HUES64 (cell line): ENCODE measurements at regions not wholly inside any gene's neighbourhood (a gene's known extent, or its start where the extent isn't known, plus 50 kb on each side); places are given as distances from the start of the nearest gene placed in this dataset.
"Not testable (repeated sequence)": the region's sequence is repeated elsewhere in the genome, so short reads cannot be mapped to it uniquely, and the experiment has no call there.

Experiments used
- H3K27ac ChIP-seq: 2 replicates; pipeline ENCODE4 v1.7.0; 2013; ENCODE audit warnings: low read depth, low read length, inconsistent platforms
- H3K27me3 ChIP-seq: 2 replicates; pipeline ENCODE4 v1.6.1; 2013; ENCODE audit warnings: mild to moderate bottlenecking, low read length; ENCODE audit not compliant: insufficient read depth
- H3K36me3 ChIP-seq: 2 replicates; pipeline ENCODE4 v1.6.1; 2013; ENCODE audit warnings: mild to moderate bottlenecking, low read length; ENCODE audit not compliant: insufficient read depth
- H3K4me1 ChIP-seq: 2 replicates; pipeline ENCODE4 v1.6.1; 2013; ENCODE audit warnings: mild to moderate bottlenecking, low read length, moderate library complexity; ENCODE audit not compliant: insufficient read depth
- H3K4me3 ChIP-seq: 2 replicates; pipeline ENCODE4 v1.5.1; 2013; ENCODE audit warnings: mild to moderate bottlenecking, low read length, moderate library complexity
- H3K9ac ChIP-seq: 2 replicates; pipeline ENCODE4 v1.6.1; 2013; ENCODE audit warnings: mild to moderate bottlenecking, low read depth, low read length
- H3K9me3 ChIP-seq: 2 replicates; pipeline ENCODE4 v1.6.1; 2013; ENCODE audit warnings: low read depth, low read length; ENCODE audit not compliant: insufficient read depth
- WGBS: fragments of 150-250, 120-280 bp; methylation state at CpG from one replicate; pipeline ENCODE4 v1.1.7; 2013; ENCODE audit warnings: missing lambda C conversion rate; 5-methylcytosine and 5-hydroxymethylcytosine counted together

DNA sequence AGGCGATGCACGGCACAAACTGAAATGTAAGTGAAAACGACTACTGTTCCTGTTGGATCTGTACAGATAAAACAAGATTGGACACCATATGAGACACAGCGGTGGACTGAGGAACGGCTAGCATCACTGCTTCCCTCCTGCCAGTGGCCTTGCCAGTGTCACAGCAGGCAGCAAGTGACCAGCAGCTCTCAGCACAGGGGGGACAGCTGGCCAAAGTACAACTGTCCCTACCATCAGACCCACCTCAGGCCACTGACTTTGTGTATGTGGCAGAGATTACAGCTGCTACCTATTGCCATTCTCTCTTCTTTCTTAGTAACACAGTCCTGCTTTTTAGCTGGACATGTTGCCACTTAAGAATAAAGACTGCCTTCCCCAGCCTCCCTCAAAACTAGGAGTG, 80.0 kb upstream of the SLC66A3 start:
- Histone ChIP-seq H3K9me3 (no peaks in the 10 kb centered on the region), H3K4me3 (no peak overlapping the region), H3K4me1 (peaks cover 13% of the 10 kb centered on the region; the same call in 1 of the 2 replicates), H3K36me3 (no peaks in the 10 kb centered on the region), H3K27ac (no peak overlapping the region), H3K27me3 (no peaks in the 10 kb centered on the region), H3K9ac (no peak overlapping the region)
- 92% methylated on average over 5 of the region's 5 CpGs for WGBS

DNA sequence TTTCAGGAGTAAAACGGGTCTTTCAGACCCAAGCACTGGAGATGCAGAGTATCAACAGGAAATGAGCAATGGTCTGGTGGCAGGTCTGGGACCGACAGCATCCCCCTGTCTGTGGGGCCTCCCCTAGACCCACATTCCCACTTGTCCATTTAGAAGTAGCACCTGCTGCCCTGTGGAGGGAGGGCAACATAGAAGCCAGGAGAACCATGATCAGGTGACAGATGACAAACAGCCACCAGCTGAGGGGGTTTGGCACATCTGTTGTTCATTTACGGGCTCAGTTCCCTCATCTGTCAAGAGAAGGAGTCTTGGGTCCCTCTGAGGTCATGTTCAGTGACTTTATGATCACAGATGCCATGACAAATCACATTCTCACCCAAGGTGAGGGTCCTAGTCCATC, 77.9 kb upstream of the SLC66A3 start:
- H3K9me3 ChIP-seq, result no peaks in the 10 kb centered on the region
- no peaks in the 10 kb centered on the region for H3K36me3 ChIP-seq
- H3K27me3 ChIP-seq, result no peaks in the 10 kb centered on the region
- H3K9ac ChIP-seq, result no peak overlapping the region
- no peak overlapping the region for H3K4me3 ChIP-seq
- H3K4me1 ChIP-seq, result peaks cover 9% of the 10 kb centered on the region; the same call in 1 of the 2 replicates
- H3K27ac ChIP-seq, result no peak overlapping the region
- 75% methylated on average over 3 of the region's 3 CpGs for WGBS

DNA sequence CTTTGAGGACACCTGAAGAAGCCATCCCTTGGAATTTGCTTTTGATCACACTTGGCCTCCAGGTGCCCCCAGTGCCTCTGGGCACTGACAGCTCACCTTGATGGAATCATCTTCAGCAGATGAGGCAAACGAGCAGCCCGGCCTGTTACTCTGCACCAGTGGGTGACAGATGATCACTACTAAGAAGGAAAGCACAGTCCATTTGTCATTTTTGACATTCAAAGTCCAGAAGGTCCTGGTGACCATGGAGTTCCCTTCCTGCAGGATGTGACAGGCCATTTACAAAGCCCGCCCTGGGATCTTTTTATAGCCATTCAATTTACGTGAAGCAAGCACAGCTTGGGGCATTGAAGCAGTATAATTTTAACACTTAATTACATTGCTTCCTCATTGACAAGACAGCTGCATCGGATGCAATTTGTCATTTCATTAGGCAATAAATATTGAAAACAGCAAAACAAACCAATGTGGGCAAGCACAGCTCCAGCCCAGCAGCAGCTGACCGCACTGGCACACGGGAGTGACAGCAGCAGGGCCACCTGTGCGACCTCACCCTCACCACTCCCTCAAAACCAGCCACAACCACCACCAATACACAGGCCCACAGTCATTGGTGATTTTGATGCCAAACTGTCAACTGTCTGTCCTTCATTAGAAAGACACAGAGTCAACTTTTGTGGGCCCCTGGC, 76.0 kb upstream of the SLC66A3 start:
- Histone ChIP-seq H3K27ac (no peak overlapping the region), H3K9ac (no peak overlapping the region), H3K27me3 (no peaks in the 10 kb centered on the region), H3K4me3 (no peak overlapping the region), H3K4me1 (no peaks in the 10 kb centered on the region), H3K36me3 (no peaks in the 10 kb centered on the region), H3K9me3 (no peaks in the 10 kb centered on the region)
- WGBS, result 92% methylated on average over 8 of the region's 8 CpGs

DNA sequence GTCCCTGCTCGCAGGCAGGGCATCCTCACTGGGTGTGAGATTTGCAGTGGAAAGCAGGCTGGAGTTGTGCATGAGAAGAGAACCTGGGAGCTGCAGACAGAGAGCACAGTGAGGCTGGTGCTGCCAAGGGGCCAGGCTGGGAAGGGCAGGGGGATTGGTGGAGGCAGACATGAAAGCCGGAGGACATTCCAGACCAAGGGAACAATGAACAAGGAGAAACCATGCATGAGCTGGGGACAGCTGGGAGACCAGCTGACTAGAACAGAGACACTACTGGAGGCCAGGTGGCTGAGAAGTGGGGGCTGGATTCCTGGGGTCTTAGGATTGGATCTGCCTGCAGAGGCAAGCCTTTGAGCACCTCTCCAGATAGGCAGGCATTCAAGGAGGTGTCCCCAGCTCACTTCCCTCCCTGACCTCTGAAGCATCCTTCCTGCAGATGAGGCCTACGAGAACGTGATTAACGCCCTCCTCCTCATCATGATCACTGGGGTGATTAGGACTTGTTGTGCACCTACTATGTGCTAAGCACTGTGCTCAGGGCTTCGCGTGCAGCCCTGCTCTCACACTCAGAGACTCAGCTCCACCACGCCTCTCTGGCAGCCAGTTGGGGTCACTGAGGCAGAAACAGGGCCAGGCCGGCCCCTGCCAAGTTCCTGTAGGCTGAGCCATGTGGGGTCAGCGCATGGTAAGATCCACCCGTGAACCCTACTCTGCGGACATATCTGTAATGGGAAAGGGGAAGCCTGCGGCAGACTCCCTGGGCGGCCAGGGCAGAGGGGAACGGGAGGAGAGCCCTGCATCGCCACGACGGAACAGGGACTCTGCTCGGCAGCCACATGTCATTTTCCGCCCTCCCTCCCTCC, 74.8 kb upstream of the SLC66A3 start:
- H3K36me3 ChIP-seq, result no peaks in the 10 kb centered on the region
- H3K27me3 ChIP-seq, result no peaks in the 10 kb centered on the region
- H3K9me3 ChIP-seq, result no peaks in the 10 kb centered on the region
- H3K9ac ChIP-seq, result no peak overlapping the region
- no peak overlapping the region for H3K27ac ChIP-seq
- 93% methylated on average over 16 of the region's 20 CpGs for WGBS
- H3K4me3 ChIP-seq, result no peak overlapping the region
- H3K4me1 ChIP-seq, result no peaks in the 10 kb centered on the region

DNA sequence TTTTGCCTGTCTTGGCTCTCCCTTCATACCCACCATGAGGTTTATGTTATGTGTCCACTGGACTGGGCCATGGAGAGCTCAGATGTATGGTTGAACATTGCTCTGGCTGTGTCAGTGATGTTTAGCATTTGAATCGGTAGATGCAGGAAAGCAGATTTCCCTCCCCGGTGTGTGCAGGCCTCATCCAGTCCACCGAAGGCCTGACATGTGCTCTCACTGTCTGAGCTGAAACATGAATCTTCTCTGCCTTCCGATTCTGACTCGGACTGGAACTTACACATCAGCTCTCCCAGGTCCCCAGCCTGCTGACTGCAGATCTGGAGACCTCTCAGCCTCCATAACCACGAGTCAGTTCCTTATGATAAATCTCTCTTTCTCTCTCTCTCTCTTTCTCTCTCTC, 72.4 kb upstream of the SLC66A3 start:
- Histone ChIP-seq H3K4me1 (no peaks in the 10 kb centered on the region), H3K27me3 (no peaks in the 10 kb centered on the region), H3K27ac (no peak overlapping the region), H3K36me3 (no peaks in the 10 kb centered on the region), H3K9me3 (no peaks in the 10 kb centered on the region), H3K9ac (no peak overlapping the region), H3K4me3 (no peak overlapping the region)
- 93% methylated on average over 6 of the region's 6 CpGs for WGBS

DNA sequence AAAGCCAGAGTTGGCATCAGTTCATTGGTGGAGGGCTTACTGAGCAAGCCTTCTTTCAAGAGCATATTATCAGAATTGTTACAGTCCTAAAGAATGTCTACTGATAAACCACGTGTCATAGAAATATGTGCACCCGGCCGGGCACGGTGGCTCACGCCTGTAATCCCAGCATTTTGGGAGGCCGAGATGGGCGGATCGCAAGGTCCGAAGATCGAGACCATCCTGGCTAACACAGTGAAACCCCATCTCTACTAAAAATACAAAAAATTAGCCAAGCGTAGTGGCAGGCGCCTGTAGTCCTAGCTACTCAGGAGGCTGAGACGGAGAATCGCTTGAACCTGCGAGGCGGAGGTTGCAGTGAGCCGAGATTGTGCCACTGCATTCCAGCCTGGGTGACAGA, 66.4 kb upstream of the SLC66A3 start:
- not testable (repeated sequence) for H3K4me3 ChIP-seq, H3K9me3 ChIP-seq, H3K27ac ChIP-seq, H3K27me3 ChIP-seq, H3K36me3 ChIP-seq, H3K4me1 ChIP-seq, H3K9ac ChIP-seq
- WGBS, result 95% methylated on average over 17 of the region's 17 CpGs

DNA sequence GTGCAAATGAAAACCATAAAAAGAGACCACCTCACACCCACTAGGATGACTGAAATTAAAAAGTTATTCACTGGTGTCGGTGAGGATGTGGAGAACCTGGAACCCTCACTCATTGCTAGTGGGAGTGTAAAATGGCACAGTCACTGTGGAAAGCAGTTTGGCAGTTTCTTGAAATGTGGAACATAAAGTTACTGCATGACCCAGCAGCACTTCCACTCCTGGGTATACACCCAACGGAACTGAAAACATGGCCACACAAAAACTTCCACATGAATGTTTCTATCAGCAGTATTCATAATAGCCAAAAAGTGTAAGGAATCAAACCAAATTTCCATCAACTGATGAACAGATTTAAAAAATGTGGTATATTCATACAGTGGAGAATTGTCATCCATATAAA, 65.1 kb upstream of the SLC66A3 start:
- WGBS, result 96% methylated on average over 2 of the region's 2 CpGs
- H3K27me3 ChIP-seq, result no peaks in the 10 kb centered on the region
- H3K9ac ChIP-seq, result no peak overlapping the region
- no peak overlapping the region for H3K4me3 ChIP-seq
- H3K4me1 ChIP-seq, result no peaks in the 10 kb centered on the region
- no peaks in the 10 kb centered on the region for H3K9me3 ChIP-seq
- no peak overlapping the region for H3K27ac ChIP-seq
- no peaks in the 10 kb centered on the region for H3K36me3 ChIP-seq

DNA sequence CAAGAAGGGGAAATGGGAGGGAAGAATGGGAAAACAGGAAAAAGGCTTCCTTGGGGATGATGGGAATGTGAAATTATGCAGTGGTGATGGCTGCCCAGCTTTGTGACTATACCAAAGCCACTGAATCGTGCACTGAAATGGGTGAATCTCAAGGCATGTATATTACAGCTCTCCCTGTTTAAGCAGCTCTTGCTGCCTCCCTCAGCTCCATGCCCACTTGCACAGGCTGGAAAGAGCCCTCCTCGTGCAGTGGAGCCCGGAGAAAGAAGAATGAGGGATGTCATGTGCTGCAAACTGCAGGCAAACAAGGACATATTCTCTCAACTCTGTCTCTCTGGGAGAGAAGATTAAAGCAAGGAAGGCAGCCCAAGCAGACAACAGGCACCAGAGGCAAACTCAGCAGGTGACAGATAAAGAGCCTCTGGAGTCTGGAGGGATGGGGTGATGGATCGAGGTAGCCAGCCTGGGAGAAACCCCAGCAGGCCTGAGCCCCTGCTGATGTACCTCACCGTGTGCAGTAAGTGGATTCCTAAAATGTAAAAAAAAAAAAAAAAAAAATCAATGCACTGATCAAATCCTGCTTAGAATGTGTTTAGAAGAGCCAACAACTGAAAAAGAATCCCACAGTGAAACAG, 62.4 kb upstream of the SLC66A3 start:
- Histone ChIP-seq H3K27me3 (no peaks in the 10 kb centered on the region), H3K4me3 (no peak overlapping the region), H3K9ac (no peak overlapping the region), H3K9me3 (no peaks in the 10 kb centered on the region), H3K36me3 (no peaks in the 10 kb centered on the region), H3K27ac (no peak overlapping the region), H3K4me1 (no peaks in the 10 kb centered on the region)
- 73% methylated on average over 4 of the region's 5 CpGs for WGBS

DNA sequence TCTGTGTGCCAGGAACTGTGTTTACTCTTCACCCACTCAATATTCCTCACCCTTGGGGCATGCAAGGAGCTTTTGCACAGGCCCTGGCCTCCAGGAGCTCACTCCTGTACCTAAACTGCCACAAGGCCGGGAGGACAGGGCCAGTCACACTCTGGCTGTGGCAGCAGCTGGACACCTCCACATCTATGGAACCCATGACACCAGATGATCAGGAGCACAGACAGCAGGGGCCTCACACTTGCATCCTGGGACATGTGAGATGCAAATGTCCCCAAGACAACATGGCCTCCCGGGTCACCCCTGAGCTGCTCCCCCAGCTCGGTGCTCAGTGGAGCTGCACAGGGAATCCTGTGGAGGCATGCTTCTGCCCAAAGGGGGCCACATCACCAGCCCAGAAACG, 61.8 kb upstream of the SLC66A3 start:
- WGBS, result 77% methylated on average over 4 of the region's 4 CpGs
- Histone ChIP-seq H3K9ac (no peak overlapping the region), H3K4me3 (no peak overlapping the region), H3K4me1 (no peaks in the 10 kb centered on the region), H3K36me3 (no peaks in the 10 kb centered on the region), H3K27me3 (no peaks in the 10 kb centered on the region), H3K9me3 (no peaks in the 10 kb centered on the region), H3K27ac (no peak overlapping the region)

DNA sequence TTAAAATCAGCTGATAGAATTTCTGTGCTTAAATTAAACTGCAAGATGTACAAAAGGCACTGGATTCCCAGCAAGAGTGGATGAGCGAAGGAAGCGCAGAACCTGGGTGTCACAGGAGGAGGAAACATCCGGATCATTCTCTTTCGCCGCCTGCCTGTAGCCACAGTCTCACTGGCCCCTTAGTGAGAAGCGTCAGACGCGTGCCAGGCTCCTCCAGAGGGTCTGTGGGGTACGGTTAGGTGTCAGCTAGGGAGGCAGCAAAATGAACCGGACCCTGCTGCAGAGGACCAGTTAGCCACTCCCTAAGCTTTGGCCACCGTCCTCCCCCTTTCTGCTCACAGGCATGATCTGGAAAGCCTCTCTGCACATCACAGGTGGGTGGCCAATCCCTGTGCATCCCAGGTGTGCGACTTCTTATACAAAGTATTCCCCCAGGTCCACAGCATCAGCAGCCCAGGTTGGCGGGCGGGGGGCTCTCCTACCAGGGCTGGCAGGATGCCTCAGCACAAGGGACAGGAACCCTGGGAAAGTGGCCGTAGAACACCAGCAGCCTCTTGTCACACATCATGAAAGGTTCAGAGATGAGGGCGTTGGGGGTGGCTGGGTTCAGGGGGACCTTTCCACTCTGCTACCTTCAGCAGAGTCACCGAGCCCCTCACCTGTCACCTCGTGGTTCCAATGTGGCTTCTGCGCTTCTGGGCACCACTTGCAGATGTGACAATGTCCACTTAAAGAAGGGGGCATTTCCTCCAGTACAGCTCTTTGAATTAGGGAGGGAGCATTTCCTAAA, 61.1 kb upstream of the SLC66A3 start:
- Histone ChIP-seq H3K4me3 (no peak overlapping the region), H3K27me3 (no peaks in the 10 kb centered on the region), H3K9ac (no peak overlapping the region), H3K27ac (no peak overlapping the region), H3K4me1 (no peaks in the 10 kb centered on the region), H3K9me3 (no peaks in the 10 kb centered on the region), H3K36me3 (no peaks in the 10 kb centered on the region)
- WGBS, result 87% methylated on average over 19 of the region's 19 CpGs

DNA sequence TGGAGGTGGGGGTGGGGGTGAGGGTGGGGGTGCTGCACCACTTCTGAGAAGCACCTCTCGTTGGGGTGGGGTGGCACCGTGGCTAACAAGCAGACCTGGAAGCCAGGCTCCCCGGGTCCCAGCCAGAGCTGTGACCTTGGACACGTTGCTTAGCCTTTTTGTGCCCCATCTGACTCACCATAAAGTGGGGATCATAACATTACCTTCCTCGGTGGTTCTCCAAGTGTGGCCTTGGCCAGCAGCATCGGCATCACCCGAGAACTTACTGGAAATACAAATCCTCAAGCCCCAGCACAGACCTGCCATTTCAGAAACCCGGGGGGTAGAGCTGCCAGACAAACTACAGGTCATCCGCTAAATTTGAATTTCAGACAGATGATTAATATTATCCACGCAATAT, 58.7 kb upstream of the SLC66A3 start:
- WGBS, result 86% methylated on average over 9 of the region's 10 CpGs
- H3K9me3 ChIP-seq, result no peaks in the 10 kb centered on the region
- H3K9ac ChIP-seq, result no peak overlapping the region

More for the DNA sequence above, 58.7 kb upstream of the SLC66A3 start:
- Histone ChIP-seq H3K4me1 (no peaks in the 10 kb centered on the region), H3K27me3 (no peaks in the 10 kb centered on the region), H3K27ac (no peak overlapping the region), H3K4me3 (no peak overlapping the region), H3K36me3 (no peaks in the 10 kb centered on the region)
